Stomach (tissue), 8 donors: ENCODE measurements at regions not wholly inside any gene's neighbourhood (a gene's known extent, or its start where the extent isn't known, plus 50 kb on each side); places are given as distances from the start of the nearest gene placed in this dataset.

ENCODE experiments used
- DNase-seq, 2 donors: peaks; one replicate each; pipeline versions ENCODE4 v3.0.0 to v3.0.0-alpha.2; 2013 to 2019
- H3K27ac ChIP-seq, 5 donors: fragments of 200-600 bp in 4 of 5; sonication (generic) in 4 of 5; one replicate each; pipeline ENCODE4 v1.5.1; 2013 to 2019; ENCODE audit warnings: mild to moderate bottlenecking in 1 of 5, moderate library complexity in 1 of 5
- H3K27me3 ChIP-seq, 3 donors: fragments of 200-600 bp; sonication (generic); one replicate each; pipeline ENCODE4 v1.5.1; 2017 to 2019; ENCODE audit warnings: mixed run types in 1 of 3
- H3K36me3 ChIP-seq, 4 donors: fragments of 200-600 bp; sonication (generic); 1 replicate in 3 of 4; 2 replicates in 1 of 4; pipeline ENCODE4 v1.5.1; 2016 to 2019
- H3K4me1 ChIP-seq, 4 donors: fragments of 200-600 bp; sonication (generic); one replicate each; pipeline ENCODE4 v1.5.1; 2016 to 2019
- H3K4me3 ChIP-seq, 4 donors: fragments of 200-600 bp; sonication (generic) in 3 of 4; one replicate each; pipeline ENCODE4 v1.5.1; 2016 to 2019; ENCODE audit warnings: mild to moderate bottlenecking in 1 of 4
- H3K9me3 ChIP-seq, 4 donors: fragments of 200-600 bp; sonication (generic); one replicate each; pipeline ENCODE4 v1.5.1; 2016 to 2019
- EP300 ChIP-seq: sonication (generic); formaldehyde crosslinking; IDR thresholded peaks from one replicate; pipeline ENCODE4 v1.6.1; 2017; ENCODE audit warnings: antibody characterized with exemption
- POLR2A ChIP-seq, 4 donors: fragments of 450-650 bp; IDR thresholded peaks; one replicate each; pipeline ENCODE4 v1.6.1; 2016; ENCODE audit warnings: antibody characterized with exemption in 4 of 4, control low read depth in 2 of 4, mild to moderate bottlenecking in 1 of 4, moderate library complexity in 1 of 4
- POLR2AphosphoS5 ChIP-seq, 3 donors: sonication (generic); formaldehyde crosslinking; IDR thresholded peaks; one replicate each; pipeline ENCODE4 v1.6.1; 2016; ENCODE audit warnings: antibody characterized with exemption in 3 of 3
- WGBS, 5 donors: extraction: QIAGEN DNeasy Blood & Tissue Kit in 3 of 5; methylation state at CpG; one replicate each; pipeline versions ENCODE4 v1.1.5 to v1.1.7; 2013 to 2018; 5-methylcytosine and 5-hydroxymethylcytosine counted together
- intact Hi-C: fragments of 100-400 bp; cut with DNase I; formaldehyde crosslinking; loops from one replicate; pipeline ENCODE4 v1.15.1; 2023; ENCODE audit warnings: low total_unique reads
- TF ChIP-seq, protein P1 (sequence below), 7 experiments: fragments of 450-650 bp in 4 of 7; fragments of 200-600 bp in 3 of 7; sonication (generic) in 3 of 7; IDR thresholded peaks; one replicate each; pipeline ENCODE4 v1.5.1; 2016 to 2019; ENCODE audit warnings: antibody characterized with exemption in 7 of 7, control low read depth in 2 of 7, mild to moderate bottlenecking in 1 of 7
- donor health status: healthy with polysubstance abuse.
- donor health status: Bipolar disorder and iron deficiency.
- donor health status: healthy.

DNA sequence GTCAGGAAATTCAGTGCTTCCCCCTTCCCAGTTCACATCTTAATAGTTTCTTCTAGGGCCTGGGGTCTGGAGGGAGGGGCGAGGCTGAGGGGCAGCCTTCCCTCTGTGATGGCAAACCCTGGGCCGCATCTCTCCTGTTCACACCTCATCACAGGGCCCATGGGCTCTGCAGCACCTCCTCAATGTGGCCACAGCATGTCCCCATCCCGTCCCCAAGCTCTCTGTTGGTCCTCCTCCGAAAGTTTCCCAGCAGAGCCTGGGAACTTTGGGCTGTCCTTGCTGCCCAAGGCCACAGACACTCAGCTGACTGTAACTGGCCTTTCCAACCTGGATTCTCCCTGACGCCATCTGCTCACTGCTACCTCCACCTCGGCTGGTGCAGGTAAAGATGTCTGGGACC lies 112.7 kb upstream of the PTPRM start:
- DNase-seq, result no peak
- H3K4me3 ChIP-seq, result no peak overlapping the region
- no peaks in the 10 kb centered on the region for H3K36me3 ChIP-seq
- H3K9me3 ChIP-seq, result no peaks in the 10 kb centered on the region
- H3K27ac ChIP-seq, result no peak overlapping the region
- intact Hi-C loops, result no loop called here
- H3K27me3 ChIP-seq, result no peaks in the 10 kb centered on the region
- WGBS, 5 donors, result 83 to 92% (median 87%) methylated on average over 6 of the region's 6 CpGs
- TF ChIP-seq, protein P1, sequence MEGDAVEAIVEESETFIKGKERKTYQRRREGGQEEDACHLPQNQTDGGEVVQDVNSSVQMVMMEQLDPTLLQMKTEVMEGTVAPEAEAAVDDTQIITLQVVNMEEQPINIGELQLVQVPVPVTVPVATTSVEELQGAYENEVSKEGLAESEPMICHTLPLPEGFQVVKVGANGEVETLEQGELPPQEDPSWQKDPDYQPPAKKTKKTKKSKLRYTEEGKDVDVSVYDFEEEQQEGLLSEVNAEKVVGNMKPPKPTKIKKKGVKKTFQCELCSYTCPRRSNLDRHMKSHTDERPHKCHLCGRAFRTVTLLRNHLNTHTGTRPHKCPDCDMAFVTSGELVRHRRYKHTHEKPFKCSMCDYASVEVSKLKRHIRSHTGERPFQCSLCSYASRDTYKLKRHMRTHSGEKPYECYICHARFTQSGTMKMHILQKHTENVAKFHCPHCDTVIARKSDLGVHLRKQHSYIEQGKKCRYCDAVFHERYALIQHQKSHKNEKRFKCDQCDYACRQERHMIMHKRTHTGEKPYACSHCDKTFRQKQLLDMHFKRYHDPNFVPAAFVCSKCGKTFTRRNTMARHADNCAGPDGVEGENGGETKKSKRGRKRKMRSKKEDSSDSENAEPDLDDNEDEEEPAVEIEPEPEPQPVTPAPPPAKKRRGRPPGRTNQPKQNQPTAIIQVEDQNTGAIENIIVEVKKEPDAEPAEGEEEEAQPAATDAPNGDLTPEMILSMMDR (IDR thresholded peaks at IDR 0.05), result no peak
- no peak for TF ChIP-seq POLR2A (IDR thresholded peaks at IDR 0.05)
- TF ChIP-seq EP300, result no peak
- no peak for TF ChIP-seq POLR2AphosphoS5 (IDR thresholded peaks at IDR 0.05)
- H3K4me1 ChIP-seq, result no peaks in the 10 kb centered on the region

DNA sequence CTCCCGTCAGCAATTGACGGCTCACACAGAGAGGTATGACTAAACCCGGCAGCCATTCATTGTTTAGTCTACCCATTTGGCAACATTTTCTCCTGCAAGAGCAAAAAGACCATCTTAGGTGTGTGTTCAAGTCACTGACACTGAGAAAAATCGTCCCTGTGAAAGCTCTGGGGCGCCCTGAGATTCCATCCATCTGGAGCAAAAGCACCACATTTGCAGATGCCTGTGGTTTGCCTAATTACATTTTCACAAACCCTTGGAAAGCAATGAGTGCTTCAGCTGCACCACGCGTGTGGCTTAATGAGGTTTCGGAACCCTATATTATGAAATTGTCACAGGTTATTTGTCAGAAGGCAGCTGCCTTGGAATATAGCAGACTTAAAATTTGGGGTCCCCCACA lies 110.7 kb upstream of the PTPRM start:
- Histone ChIP-seq H3K27ac (no peak overlapping the region), H3K36me3 (no peaks in the 10 kb centered on the region), H3K4me1 (peaks cover 0 to 12% (median 6%) of the 10 kb centered on the region in 4 donors), H3K9me3 (no peaks in the 10 kb centered on the region), H3K27me3 (no peaks in the 10 kb centered on the region), H3K4me3 (no peak overlapping the region)
- TF ChIP-seq EP300 (no peak), POLR2A (IDR thresholded peaks at IDR 0.05) (no peak), POLR2AphosphoS5 (IDR thresholded peaks at IDR 0.05) (no peak)
- TF ChIP-seq, protein P1 (IDR thresholded peaks at IDR 0.05), result no peak
- 68 to 85% (median 84%) methylated on average over 8 of the region's 8 CpGs for WGBS, 5 donors
- peak in 1 of 2 donors; percentile 7 for DNase-seq
- intact Hi-C loops, result no loop called here

DNA sequence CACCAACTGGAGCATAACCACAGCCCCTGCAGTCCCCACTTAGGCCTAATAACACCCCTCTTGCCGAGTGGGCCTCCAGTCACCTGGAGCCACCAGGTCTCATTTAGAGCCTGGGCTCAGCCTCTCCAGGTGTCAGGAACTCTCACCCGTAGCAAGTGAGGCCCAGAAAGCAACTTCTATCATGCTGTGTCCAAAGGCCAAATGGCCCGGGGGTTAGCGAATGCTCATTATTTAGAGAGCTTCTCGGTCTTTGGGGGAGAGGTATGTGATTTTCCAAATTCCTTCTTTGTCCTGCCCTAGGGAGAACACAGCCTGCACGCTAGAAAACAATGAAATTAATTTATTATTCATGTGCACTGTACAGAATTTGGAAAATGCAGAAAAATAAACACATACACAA lies 109.9 kb upstream of the PTPRM start:
- WGBS, 5 donors, result 83 to 88% (median 86%) methylated on average over 6 of the region's 6 CpGs
- no peak overlapping the region for H3K27ac ChIP-seq
- DNase-seq, result no peak
- no peak overlapping the region for H3K4me3 ChIP-seq
- H3K36me3 ChIP-seq, result no peaks in the 10 kb centered on the region
- no peaks in the 10 kb centered on the region for H3K9me3 ChIP-seq
- no peaks in the 10 kb centered on the region for H3K27me3 ChIP-seq
- no peak for TF ChIP-seq POLR2AphosphoS5 (IDR thresholded peaks at IDR 0.05)
- TF ChIP-seq EP300, result no peak
- intact Hi-C loops, result no loop called here
- H3K4me1 ChIP-seq, result peaks cover 0 to 12% (median 6%) of the 10 kb centered on the region in 4 donors

DNA sequence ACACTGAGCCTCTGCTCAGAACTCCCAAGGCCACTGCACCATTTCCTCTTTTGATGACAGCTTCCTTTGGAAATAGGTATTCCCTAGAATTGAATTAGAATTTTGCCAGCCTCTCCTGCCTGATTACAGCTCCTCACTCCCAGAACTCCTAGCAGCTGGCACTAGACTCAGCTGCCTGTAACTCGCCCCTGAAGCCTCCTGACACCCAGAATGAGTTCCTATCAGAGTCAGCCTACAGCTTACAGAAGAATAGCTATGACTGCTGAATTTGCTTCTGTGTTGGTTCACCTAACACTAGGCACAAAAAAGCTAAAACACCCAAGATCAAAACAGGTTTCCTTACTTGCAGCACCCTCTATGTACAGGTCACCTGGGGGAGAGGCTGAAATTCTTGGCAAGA lies 108.2 kb upstream of the PTPRM start:
- Histone ChIP-seq H3K4me1 (peaks cover 0 to 12% (median 6%) of the 10 kb centered on the region in 4 donors), H3K9me3 (no peaks in the 10 kb centered on the region), H3K27ac (no peak overlapping the region), H3K27me3 (no peaks in the 10 kb centered on the region), H3K36me3 (no peaks in the 10 kb centered on the region), H3K4me3 (no peak overlapping the region)
- DNase-seq, result no peak
- 64 to 88% (median 71%) methylated on average over 1 of the region's 1 CpG for WGBS, 5 donors
- TF ChIP-seq POLR2A (IDR thresholded peaks at IDR 0.05), result no peak
- TF ChIP-seq EP300, result no peak
- TF ChIP-seq POLR2AphosphoS5 (IDR thresholded peaks at IDR 0.05), result no peak
- TF ChIP-seq, protein P1 (IDR thresholded peaks at IDR 0.05), result no peak
- intact Hi-C loops, result no loop called here

DNA sequence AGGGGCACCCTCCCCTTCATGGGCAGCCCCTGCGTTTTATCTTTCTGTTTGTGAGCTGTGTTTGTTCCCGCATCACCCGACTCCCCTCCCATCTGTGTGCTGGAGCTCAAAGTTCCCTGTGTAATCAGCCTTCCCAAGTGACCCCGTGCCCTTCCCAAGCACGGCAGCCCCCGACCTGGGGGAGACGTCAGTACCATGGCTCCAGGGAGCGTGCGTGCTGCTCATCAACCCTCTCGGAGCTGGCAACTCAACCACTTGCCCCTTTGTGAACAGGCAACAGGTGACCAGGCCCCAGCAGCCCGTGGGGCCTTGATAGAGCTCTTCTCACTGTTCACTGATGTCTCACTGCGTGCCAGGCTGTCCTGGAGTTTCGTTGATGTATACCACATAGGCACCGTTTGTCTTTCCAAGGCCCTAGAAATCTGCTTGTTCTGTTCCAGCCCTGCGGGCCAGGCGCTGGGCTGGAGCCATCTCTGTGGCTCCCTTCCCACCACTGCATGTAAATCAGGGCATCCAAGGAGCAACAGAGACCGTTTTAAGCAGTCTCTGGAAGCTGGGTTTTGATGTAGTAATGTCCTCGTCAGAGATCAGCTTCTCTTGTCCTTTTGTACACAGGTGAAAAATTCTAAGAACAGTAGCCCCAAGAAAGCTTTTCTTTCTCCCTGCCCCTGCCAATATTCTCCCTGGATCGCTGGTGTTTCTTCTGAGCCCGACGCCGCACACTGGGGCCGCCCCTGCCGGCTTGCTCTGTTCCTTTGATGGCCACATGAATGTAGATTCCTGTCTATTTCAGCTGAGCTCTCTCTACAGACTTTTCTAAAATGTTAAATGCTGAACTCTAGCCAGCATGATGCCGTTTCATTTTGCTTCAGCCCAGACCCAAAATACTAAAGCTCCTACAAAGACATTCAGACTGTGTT lies 107.0 kb upstream of the PTPRM start:
- peak overlapping the region in 2 of 5 donors; percentile 63 to 65 for H3K27ac ChIP-seq
- DNase-seq, result peak in 1 of 2 donors; percentile 30
- H3K9me3 ChIP-seq, result no peaks in the 10 kb centered on the region
- intact Hi-C loops, result no loop called here
- TF ChIP-seq, protein P1 (IDR thresholded peaks at IDR 0.05), result no peak
- no peak for TF ChIP-seq POLR2AphosphoS5 (IDR thresholded peaks at IDR 0.05)
- no peak for TF ChIP-seq EP300
- TF ChIP-seq POLR2A (IDR thresholded peaks at IDR 0.05), result no peak
- peaks cover 0 to 16% (median 6%) of the 10 kb centered on the region in 4 donors for H3K4me1 ChIP-seq
- WGBS, 5 donors, result 34 to 42% (median 38%) methylated on average over 25 of the region's 25 CpGs
- no peaks in the 10 kb centered on the region for H3K36me3 ChIP-seq
- H3K4me3 ChIP-seq, result peak overlapping the region in 3 of 4 donors; percentile 10 to 24 (median 18)
- H3K27me3 ChIP-seq, result no peaks in the 10 kb centered on the region
